ENCODE measurements at regions not wholly inside any gene's neighbourhood (a gene's known extent, or its start where the extent isn't known, plus 50 kb on each side); places are given as distances from the start of the nearest gene placed in this dataset.
"Not testable (repeated sequence)": the region's sequence is repeated elsewhere in the genome, so short reads cannot be mapped to it uniquely, and the experiment has no call there.

GRCh38 chr3:5358911-5359310 is 171.4 kb downstream of the EDEM1 start:
- DNase-seq = no peak

- DNase-seq = no peak
These were observed 172.9 kb downstream of the EDEM1 start for GRCh38 chr3:5360453-5360852.

- no peak for DNase-seq
These were observed 179.2 kb downstream of the EDEM1 start for GRCh38 chr3:5366746-5367145.

- DNase-seq = not testable (repeated sequence)
These were observed 184.0 kb downstream of the EDEM1 start for GRCh38 chr3:5371555-5371954.

GRCh38 chr3:5376761-5377160 is 189.3 kb downstream of the EDEM1 start:
- DNase-seq = peak; percentile 78

GRCh38 chr3:5379266-5379665 is 191.8 kb downstream of the EDEM1 start:
- not testable (repeated sequence) for DNase-seq

- not testable (repeated sequence) for DNase-seq
These were observed 196.2 kb downstream of the EDEM1 start for GRCh38 chr3:5383486-5384263.

GRCh38 chr3:5384557-5385236 is 197.2 kb downstream of the EDEM1 start:
- no peak for DNase-seq

GRCh38 chr3:5388091-5388490 is 200.6 kb downstream of the EDEM1 start:
- DNase-seq = no peak

GRCh38 chr3:5389057-5389456 is 201.6 kb downstream of the EDEM1 start:
- no peak for DNase-seq

GRCh38 chr3:5390221-5390620 is 202.7 kb downstream of the EDEM1 start:
- DNase-seq = no peak

- no peak for DNase-seq
These were observed 203.6 kb downstream of the EDEM1 start for GRCh38 chr3:5390936-5391625.

- DNase-seq = no peak
These were observed 213.5 kb downstream of the EDEM1 start for GRCh38 chr3:5401002-5401401.

- DNase-seq = no peak
These were observed 217.2 kb downstream of the EDEM1 start for GRCh38 chr3:5404718-5405117.

GRCh38 chr3:5411786-5412185 is 224.3 kb downstream of the EDEM1 start:
- DNase-seq = no peak

- no peak for DNase-seq
These were observed 235.6 kb downstream of the EDEM1 start for GRCh38 chr3:5423076-5423475.

- DNase-seq = no peak
These were observed 236.0 kb downstream of the EDEM1 start for GRCh38 chr3:5423523-5423922.

- no peak for DNase-seq
These were observed 237.9 kb downstream of the EDEM1 start for GRCh38 chr3:5425371-5425770.

GRCh38 chr3:5426094-5426883 is 238.8 kb downstream of the EDEM1 start:
- peak; percentile 55 for DNase-seq

GRCh38 chr3:5427021-5427420 is 239.5 kb downstream of the EDEM1 start:
- DNase-seq = no peak

- no peak for DNase-seq
These were observed 240.4 kb downstream of the EDEM1 start for GRCh38 chr3:5427938-5428337.

- DNase-seq = peak; percentile 2
These were observed 241.4 kb downstream of the EDEM1 start for GRCh38 chr3:5428607-5429516.

Measured in COR-L47 (cell line).